ENCODE measurements at regions not wholly inside any gene's neighbourhood (a gene's known extent, or its start where the extent isn't known, plus 50 kb on each side); places are given as distances from the start of the nearest gene placed in this dataset.

DNA sequence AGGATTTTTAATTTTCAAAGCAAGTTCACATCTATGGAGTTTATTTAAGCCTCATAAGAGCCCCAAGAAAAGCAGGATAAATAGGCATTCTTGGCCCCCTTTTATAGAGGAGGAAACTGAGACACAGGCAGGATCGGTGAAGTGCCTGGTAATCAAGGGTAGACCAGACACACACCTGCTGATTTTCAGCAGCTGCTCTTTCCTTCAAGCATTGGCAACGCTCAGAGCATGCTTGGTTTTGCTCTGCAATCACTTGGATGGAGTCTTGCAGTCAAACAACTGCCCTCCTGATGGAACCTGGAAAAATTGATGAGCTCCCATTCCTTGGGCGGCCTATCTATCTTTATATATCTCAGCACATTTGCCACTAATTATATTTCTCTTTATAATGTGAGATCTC lies 478.9 kb upstream of the CAMK1G start:
- H3K4me3 ChIP-seq (ENCODE audit: insufficient read depth, low read length, poor library complexity, severe bottlenecking): no peak overlapping the region
- H3K9ac ChIP-seq (ENCODE audit: low read length): no peak overlapping the region

DNA sequence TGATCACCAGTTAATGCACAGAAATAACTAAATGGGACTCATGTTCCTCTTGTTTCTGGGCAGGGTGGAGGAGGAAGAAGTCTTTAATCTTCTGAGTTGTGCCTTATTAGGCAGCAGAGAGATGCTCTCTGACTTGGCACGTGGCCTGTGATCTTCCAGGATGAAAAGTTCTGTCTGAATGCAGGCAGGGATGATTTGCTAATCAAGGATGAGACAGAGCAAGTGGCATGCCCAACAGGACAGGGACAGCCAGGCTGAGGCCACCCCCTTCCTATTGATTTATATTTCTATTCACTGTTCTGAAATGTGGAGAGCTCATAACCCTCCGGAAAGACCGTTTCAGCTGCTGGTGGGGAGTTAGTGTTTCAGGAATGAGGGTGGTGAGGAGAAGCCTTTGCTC lies 477.8 kb upstream of the CAMK1G start:
- Histone ChIP-seq H2AFZ (ENCODE audit: low read depth, low read length, severe bottlenecking) (no peak overlapping the region), H3K9me3 (ENCODE audit: insufficient read depth, low read length) (no peaks in the 10 kb centered on the region), H3K36me3 (ENCODE audit: low read length) (no peaks in the 10 kb centered on the region), H3K79me2 (ENCODE audit: insufficient read depth, low read length) (no peaks in the 10 kb centered on the region), H3K9me2 (replicated peaks; ENCODE audit: insufficient read depth, low read length) (no peaks in the 10 kb centered on the region), H3K9ac (ENCODE audit: low read length) (no peak overlapping the region), H3K27me3 (ENCODE audit: low read length) (no peaks in the 10 kb centered on the region), H3K27ac (ENCODE audit: low read depth, low read length) (no peak overlapping the region), H4K20me1 (ENCODE audit: low read depth, low read length) (no peaks in the 10 kb centered on the region), H3F3A (ENCODE audit: insufficient read depth) (no peaks in the 10 kb centered on the region), H3K4me3 (ENCODE audit: insufficient read depth, low read length, poor library complexity, severe bottlenecking) (no peak overlapping the region), H3K4me2 (ENCODE audit: low read depth, low read length, poor library complexity, severe bottlenecking) (no peak overlapping the region)
- TF ChIP-seq, protein P1, sequence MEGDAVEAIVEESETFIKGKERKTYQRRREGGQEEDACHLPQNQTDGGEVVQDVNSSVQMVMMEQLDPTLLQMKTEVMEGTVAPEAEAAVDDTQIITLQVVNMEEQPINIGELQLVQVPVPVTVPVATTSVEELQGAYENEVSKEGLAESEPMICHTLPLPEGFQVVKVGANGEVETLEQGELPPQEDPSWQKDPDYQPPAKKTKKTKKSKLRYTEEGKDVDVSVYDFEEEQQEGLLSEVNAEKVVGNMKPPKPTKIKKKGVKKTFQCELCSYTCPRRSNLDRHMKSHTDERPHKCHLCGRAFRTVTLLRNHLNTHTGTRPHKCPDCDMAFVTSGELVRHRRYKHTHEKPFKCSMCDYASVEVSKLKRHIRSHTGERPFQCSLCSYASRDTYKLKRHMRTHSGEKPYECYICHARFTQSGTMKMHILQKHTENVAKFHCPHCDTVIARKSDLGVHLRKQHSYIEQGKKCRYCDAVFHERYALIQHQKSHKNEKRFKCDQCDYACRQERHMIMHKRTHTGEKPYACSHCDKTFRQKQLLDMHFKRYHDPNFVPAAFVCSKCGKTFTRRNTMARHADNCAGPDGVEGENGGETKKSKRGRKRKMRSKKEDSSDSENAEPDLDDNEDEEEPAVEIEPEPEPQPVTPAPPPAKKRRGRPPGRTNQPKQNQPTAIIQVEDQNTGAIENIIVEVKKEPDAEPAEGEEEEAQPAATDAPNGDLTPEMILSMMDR (IDR thresholded peaks at IDR 0.05; ENCODE audit: insufficient read depth, low read length, poor library complexity, severe bottlenecking): no peak
- no peak for TF ChIP-seq EZH2phosphoT487 (conservative IDR thresholded peaks at IDR 0.05; ENCODE audit: low read length)

More for the DNA sequence above, 478.9 kb upstream of the CAMK1G start:
- Histone ChIP-seq H3K79me2 (ENCODE audit: insufficient read depth, low read length) (no peaks in the 10 kb centered on the region), H3K9me3 (ENCODE audit: insufficient read depth, low read length) (no peaks in the 10 kb centered on the region), H4K20me1 (ENCODE audit: low read depth, low read length) (no peaks in the 10 kb centered on the region), H3K27me3 (ENCODE audit: low read length) (no peaks in the 10 kb centered on the region), H3K36me3 (ENCODE audit: low read length) (no peaks in the 10 kb centered on the region), H3K4me2 (ENCODE audit: low read depth, low read length, poor library complexity, severe bottlenecking) (no peak overlapping the region), H3K9me2 (replicated peaks; ENCODE audit: insufficient read depth, low read length) (no peaks in the 10 kb centered on the region), H3K27ac (ENCODE audit: low read depth, low read length) (no peak overlapping the region), H2AFZ (ENCODE audit: low read depth, low read length, severe bottlenecking) (no peak overlapping the region), H3F3A (ENCODE audit: insufficient read depth) (no peaks in the 10 kb centered on the region)
- TF ChIP-seq EZH2phosphoT487 (conservative IDR thresholded peaks at IDR 0.05; ENCODE audit: low read length): no peak
- TF ChIP-seq, protein P1 (IDR thresholded peaks at IDR 0.05; ENCODE audit: insufficient read depth, low read length, poor library complexity, severe bottlenecking): no peak

DNA sequence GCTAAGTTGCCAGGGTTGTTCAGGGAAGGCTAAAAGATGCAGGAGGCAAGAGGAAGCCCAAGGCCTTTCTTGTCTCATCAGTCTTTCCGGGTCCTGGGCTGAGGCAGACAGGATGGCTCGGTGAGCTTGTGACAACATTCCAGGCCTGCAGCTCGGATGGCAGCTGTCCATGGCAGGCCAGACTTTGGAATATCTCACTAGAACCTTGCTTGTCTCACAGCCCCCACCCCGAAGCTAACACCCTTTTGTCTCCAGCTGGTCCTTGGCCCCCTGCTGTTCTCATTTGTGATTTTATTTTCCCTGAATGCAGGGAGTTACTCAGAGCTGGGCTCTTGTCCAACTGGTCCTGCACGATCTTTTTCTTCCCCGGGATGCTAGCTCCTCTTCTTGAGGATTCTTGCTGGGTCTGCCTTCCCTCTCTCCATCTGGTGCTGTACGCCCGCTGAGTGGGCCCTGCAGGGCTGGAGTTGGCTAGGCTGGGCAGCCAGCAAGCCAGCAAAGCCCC lies 477.2 kb upstream of the CAMK1G start:
- H3K4me3 ChIP-seq (ENCODE audit: insufficient read depth, low read length, poor library complexity, severe bottlenecking): no peak overlapping the region
- H4K20me1 ChIP-seq (ENCODE audit: low read depth, low read length): no peaks in the 10 kb centered on the region
- H3K9me3 ChIP-seq (ENCODE audit: insufficient read depth, low read length): no peaks in the 10 kb centered on the region
- H3K27me3 ChIP-seq (ENCODE audit: low read length): no peaks in the 10 kb centered on the region
- H3K27ac ChIP-seq (ENCODE audit: low read depth, low read length): no peak overlapping the region
- no peaks in the 10 kb centered on the region for H3K36me3 ChIP-seq (ENCODE audit: low read length)
- no peaks in the 10 kb centered on the region for H3K9me2 ChIP-seq (replicated peaks; ENCODE audit: insufficient read depth, low read length)
- no peak overlapping the region for H2AFZ ChIP-seq (ENCODE audit: low read depth, low read length, severe bottlenecking)
- TF ChIP-seq, protein P1 (IDR thresholded peaks at IDR 0.05; ENCODE audit: insufficient read depth, low read length, poor library complexity, severe bottlenecking): no peak
- no peak for TF ChIP-seq EZH2phosphoT487 (conservative IDR thresholded peaks at IDR 0.05; ENCODE audit: low read length)
- no peaks in the 10 kb centered on the region for H3K79me2 ChIP-seq (ENCODE audit: insufficient read depth, low read length)
- H3F3A ChIP-seq (ENCODE audit: insufficient read depth): no peaks in the 10 kb centered on the region
- H3K4me2 ChIP-seq (ENCODE audit: low read depth, low read length, poor library complexity, severe bottlenecking): no peak overlapping the region
- H3K9ac ChIP-seq (ENCODE audit: low read length): no peak overlapping the region

All from SU-DHL-6 (cell line).